Activated B cell treated with CpG ODN at 0.5 μM for 24 hours (primary cell): ENCODE measurements at regions not wholly inside any gene's neighbourhood (a gene's known extent, or its start where the extent isn't known, plus 50 kb on each side); places are given as distances from the start of the nearest gene placed in this dataset.

Experiments
- ATAC-seq: fragments of 200-7000 bp; cut with Tn5 transposase; one replicate; pipeline ENCODE4 v1.10.0; 2021; ENCODE audit warnings: low read depth, mild to moderate bottlenecking, moderate library complexity
- CTCF ChIA-PET: fragments of 350-600 bp; sonication (Branson Sonifier 250); formaldehyde crosslinking; loops from one replicate; lab custom pipeline; 2021; ENCODE audit warnings: antibody characterized with exemption; lab: Charles Lee
- POLR2A ChIA-PET: fragments of 350-600 bp; sonication (Branson Sonifier 250); formaldehyde crosslinking; loops from one replicate; lab custom pipeline; 2021; ENCODE audit warnings: antibody characterized with exemption; lab: Charles Lee
- DNase-seq: peaks from one replicate; pipeline ENCODE4 v3.0.0; 2022
- H3K27ac Mint-ChIP-seq: one replicate; pipeline ENCODE4 v1.8.0; 2020; ENCODE audit warnings: mixed read lengths
- H3K27me3 Mint-ChIP-seq: one replicate; pipeline ENCODE4 v1.8.0; 2021; ENCODE audit warnings: mixed read lengths
- H3K36me3 Mint-ChIP-seq: one replicate; pipeline ENCODE4 v1.8.0; 2021; ENCODE audit warnings: low read depth, mixed read lengths
- H3K4me1 Mint-ChIP-seq: one replicate; pipeline ENCODE4 v1.8.0; 2021; ENCODE audit warnings: mixed read lengths
- H3K4me3 Mint-ChIP-seq: one replicate; pipeline ENCODE4 v1.8.0; 2020; ENCODE audit warnings: mild to moderate bottlenecking, mixed read lengths
- H3K9me3 Mint-ChIP-seq: one replicate; pipeline ENCODE4 v1.8.0; 2020; ENCODE audit warnings: mixed read lengths
- intact Hi-C: fragments of 100-400 bp; cut with micrococcal nuclease; formaldehyde crosslinking; loops from one replicate; pipeline ENCODE4 v1.15.1; 2024
- TF ChIP-seq, protein P1 (sequence below): fragments of 200-600 bp; IDR thresholded peaks from one replicate; pipeline ENCODE4 v1.8.0; 2022; ENCODE audit warnings: antibody characterized with exemption, mild to moderate bottlenecking

GRCh38 chr3:162250782-162251181 is 754.2 kb downstream of the OTOL1 start:
- TF ChIP-seq, protein P1, sequence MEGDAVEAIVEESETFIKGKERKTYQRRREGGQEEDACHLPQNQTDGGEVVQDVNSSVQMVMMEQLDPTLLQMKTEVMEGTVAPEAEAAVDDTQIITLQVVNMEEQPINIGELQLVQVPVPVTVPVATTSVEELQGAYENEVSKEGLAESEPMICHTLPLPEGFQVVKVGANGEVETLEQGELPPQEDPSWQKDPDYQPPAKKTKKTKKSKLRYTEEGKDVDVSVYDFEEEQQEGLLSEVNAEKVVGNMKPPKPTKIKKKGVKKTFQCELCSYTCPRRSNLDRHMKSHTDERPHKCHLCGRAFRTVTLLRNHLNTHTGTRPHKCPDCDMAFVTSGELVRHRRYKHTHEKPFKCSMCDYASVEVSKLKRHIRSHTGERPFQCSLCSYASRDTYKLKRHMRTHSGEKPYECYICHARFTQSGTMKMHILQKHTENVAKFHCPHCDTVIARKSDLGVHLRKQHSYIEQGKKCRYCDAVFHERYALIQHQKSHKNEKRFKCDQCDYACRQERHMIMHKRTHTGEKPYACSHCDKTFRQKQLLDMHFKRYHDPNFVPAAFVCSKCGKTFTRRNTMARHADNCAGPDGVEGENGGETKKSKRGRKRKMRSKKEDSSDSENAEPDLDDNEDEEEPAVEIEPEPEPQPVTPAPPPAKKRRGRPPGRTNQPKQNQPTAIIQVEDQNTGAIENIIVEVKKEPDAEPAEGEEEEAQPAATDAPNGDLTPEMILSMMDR: no peak
- no peaks in the 10 kb centered on the region for H3K27me3 Mint-ChIP-seq

DNA sequence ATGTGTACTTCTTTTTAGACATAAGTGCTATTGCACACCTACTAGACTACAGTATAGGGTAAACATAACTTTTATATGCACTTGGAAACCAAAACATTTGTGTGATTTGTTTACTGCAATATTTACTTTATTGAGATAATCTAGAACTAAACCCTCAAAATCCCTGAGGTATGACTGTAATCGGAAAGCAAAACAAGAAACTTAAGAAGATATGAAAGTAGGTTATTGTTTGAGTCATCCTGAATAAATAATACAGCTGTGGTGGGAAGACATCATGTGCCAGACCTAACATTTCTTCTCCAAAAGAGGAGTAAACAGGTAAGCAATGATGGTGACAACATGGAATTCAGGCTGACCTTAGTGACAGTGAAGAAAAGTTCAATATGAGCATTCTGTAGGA is 765.5 kb downstream of the OTOL1 start:
- Mint-ChIP-seq H3K4me3 (no peak overlapping the region), H3K4me1 (no peaks in the 10 kb centered on the region), H3K9me3 (no peaks in the 10 kb centered on the region), H3K27ac (no peak overlapping the region), H3K36me3 (no peaks in the 10 kb centered on the region), H3K27me3 (no peaks in the 10 kb centered on the region)
- intact Hi-C loops: no loop called here
- no peak for ATAC-seq
- POLR2A ChIA-PET: no interaction called here
- TF ChIP-seq, protein P1: no peak
- no peak for DNase-seq
- CTCF ChIA-PET: no interaction called here

More at GRCh38 chr3:162250782-162251181, 754.2 kb downstream of the OTOL1 start:
- no peak overlapping the region for H3K27ac Mint-ChIP-seq
- ChIA-PET POLR2A (no interaction called here), CTCF (no interaction called here)
- no peak for DNase-seq
- H3K4me3 Mint-ChIP-seq: no peak overlapping the region
- H3K4me1 Mint-ChIP-seq: no peaks in the 10 kb centered on the region
- ATAC-seq: no peak
- intact Hi-C loops: no loop called here
- peaks cover 8% of the 10 kb centered on the region for H3K9me3 Mint-ChIP-seq
- no peaks in the 10 kb centered on the region for H3K36me3 Mint-ChIP-seq

DNA sequence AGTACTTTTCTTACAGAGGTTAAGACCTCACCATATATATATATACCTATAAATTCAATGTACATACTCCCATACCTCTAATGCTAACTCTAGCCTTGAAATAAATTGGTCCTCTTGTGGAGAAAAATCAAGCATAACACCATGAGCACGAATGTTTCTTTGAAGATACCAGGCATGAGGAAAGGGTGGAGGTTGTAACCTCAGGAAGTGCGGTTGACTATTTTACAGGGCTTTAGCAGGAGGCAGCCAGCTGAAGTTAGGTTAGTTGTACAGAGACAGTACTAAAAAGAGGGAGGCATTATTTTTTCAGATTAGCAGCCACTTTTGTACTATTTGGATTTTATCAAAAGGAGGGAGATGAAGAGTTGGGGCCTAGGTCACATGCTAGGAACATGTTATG is 767.0 kb downstream of the OTOL1 start:
- ChIA-PET CTCF (no interaction called here), POLR2A (no interaction called here)
- Mint-ChIP-seq H3K36me3 (no peaks in the 10 kb centered on the region), H3K9me3 (peaks cover 4% of the 10 kb centered on the region), H3K27me3 (no peaks in the 10 kb centered on the region), H3K4me3 (no peak overlapping the region), H3K4me1 (no peaks in the 10 kb centered on the region), H3K27ac (no peak overlapping the region)
- DNase-seq (no peak), ATAC-seq (no peak)
- intact Hi-C loops: no loop called here
- TF ChIP-seq, protein P1: no peak

DNA sequence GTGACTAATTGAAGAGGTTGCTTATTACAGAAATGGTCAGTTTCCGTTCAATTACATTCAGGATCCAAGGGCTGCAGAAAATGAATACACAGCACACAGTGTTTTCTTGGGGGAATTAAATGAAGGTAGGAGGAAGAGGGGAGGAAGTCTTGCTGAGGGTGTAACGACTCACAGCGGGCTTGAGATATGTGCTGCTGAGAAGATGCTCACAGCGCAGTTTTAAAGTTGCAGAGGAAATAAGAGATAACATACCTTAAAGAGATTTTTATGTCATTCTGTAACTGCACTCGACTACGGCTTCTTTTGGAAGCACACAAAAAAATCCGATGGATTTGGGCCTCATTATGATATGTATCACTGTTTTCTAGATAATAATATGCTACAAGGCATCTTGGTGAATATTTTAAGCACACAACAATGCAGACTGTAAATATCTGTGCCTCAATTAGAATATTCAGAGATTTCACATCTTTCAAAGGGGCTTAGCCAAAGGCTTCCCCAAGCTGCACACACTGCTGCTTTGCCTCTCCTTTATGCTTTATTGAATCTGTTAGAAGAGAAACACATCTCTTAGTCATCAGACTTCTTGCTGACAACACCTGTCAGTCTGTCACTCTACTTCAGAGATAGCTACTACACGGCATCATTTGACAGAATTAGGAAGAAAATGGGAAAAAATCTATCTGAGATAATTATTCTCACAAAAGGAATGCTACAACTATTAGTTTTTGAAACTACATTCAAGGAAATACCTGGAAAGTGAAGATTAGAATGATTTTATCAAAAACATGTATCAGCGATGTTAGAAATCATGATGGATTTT is 773.2 kb downstream of the OTOL1 start:
- CTCF ChIA-PET: no interaction called here
- DNase-seq (no peak), ATAC-seq (no peak)
- Mint-ChIP-seq H3K36me3 (no peaks in the 10 kb centered on the region), H3K27ac (no peak overlapping the region), H3K4me3 (no peak overlapping the region), H3K9me3 (peaks cover 6% of the 10 kb centered on the region), H3K4me1 (no peaks in the 10 kb centered on the region), H3K27me3 (no peaks in the 10 kb centered on the region)
- POLR2A ChIA-PET: no interaction called here
- TF ChIP-seq, protein P1: no peak
- intact Hi-C loops: no loop called here

DNA sequence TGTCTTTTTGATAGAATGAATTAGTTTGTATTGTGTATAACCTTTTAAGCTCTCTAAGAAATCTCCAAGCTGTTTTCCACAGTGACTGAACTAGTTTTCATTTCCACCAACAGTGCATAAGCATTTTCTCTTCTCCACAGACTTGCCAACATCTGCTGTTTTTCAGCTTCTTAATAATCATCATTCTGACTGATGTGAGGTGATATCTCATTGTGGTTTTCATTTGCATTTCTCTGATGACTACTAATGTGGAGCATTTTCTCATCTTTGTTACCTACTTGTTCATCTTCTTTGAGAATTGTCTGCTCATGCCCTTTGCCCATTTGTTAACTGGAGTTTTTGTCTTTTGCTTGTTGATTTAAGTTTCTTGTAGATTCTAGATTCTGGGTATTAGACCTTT is 777.5 kb downstream of the OTOL1 start:
- H3K27ac Mint-ChIP-seq: no peak overlapping the region
- H3K4me1 Mint-ChIP-seq: no peaks in the 10 kb centered on the region
- CTCF ChIA-PET: no interaction called here
- no peak overlapping the region for H3K4me3 Mint-ChIP-seq
- H3K36me3 Mint-ChIP-seq: no peaks in the 10 kb centered on the region
- TF ChIP-seq, protein P1: no peak
- peaks cover 9% of the 10 kb centered on the region for H3K9me3 Mint-ChIP-seq
- intact Hi-C loops: no loop called here
- ATAC-seq: no peak
- POLR2A ChIA-PET: no interaction called here
- H3K27me3 Mint-ChIP-seq: no peaks in the 10 kb centered on the region
- DNase-seq: no peak
